Activated CD4-positive, alpha-beta T cell treated with anti-CD3 and anti-CD28 coated beads, Interleukin-2, Interleukin-4, amounts not matched to agents 100 ng/mL and 50 ng/mL, durations not matched to agents 16 hours and 8 hours (primary cell): ENCODE measurements at regions not wholly inside any gene's neighbourhood (a gene's known extent, or its start where the extent isn't known, plus 50 kb on each side); places are given as distances from the start of the nearest gene placed in this dataset.

Experiments
- DNase-seq: peaks from one replicate; pipeline ENCODE4 v3.0.0-alpha.2; 2020; ENCODE audit warnings: low spot score

DNA sequence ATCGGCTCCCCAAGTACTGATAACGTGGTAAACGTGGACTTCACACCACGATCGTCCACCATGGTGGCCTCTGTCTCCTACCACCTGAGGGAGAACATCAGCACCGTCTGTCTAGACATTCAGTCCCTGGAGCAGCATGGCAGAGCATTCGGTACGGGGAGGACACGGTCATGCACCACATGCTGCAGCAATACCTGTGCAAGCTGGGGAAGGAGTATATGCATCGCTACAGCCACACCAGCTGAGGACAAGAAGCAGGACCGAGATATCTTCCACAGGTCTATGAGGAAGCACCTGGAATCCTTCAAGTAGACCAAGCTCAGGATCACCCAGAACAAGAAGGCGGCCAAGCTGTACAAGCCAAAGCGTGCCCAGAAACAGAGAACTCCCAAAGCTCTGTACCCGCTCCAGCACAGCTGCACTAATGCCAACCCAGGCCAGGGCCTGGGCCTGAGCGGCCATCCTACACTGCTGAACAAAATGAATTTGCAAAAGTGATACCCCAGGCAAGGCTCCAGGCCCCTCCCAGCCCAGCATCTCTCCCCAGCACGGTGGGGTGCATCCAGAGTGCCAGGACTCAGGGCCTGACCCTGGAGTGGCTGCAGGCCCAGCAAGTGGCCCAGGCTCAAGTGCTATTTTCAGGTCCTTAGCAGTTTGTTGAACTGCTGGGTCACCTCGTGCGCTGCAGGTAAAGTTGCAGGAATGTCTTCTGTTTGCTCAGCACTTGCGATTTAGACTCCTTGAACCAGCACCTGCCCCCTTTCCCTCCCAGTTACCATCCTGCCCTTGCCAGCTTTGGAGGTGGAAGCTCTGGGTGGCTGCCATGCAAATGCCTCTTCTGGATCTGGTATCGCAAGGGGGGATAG is 119.3 kb upstream of the SERPIND1 start:
- DNase-seq: no peak

DNA sequence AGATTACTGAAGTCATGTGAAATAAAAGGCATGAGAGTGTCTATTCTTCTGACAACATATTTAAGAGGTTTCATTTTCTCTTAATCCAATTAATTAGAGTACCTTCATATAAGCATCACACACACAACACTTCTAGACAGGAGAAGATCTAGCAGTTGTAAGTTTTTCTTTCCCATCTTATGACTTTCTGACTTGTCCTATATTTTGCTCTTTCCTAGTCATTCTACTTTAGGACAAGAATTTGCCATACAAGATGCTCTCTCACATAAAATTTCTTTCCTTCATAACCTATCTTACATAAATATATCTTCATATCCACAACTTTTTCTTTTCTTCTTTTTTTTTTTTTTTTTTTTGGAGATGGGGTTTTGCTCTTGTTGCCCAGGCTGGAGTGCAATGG is 118.3 kb upstream of the SERPIND1 start:
- DNase-seq: no peak

DNA sequence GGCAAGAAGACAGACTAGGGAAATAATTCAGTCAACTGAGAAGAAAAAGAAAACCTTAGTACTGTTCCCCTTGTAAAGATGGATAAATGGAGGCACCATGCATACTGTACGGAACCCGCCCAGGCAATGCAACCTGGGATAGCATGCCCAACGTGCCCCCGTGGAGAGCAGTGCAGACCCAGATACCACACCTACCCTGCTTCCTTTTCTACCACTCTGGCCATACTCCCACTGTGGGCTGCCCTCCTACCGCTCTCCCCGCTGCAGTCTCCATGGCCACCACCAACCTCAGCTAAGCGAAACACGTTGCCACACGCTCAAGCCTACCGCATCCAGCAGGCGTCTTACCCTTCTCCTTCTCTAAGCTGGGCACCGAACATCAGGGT is 117.4 kb upstream of the SERPIND1 start:
- no peak for DNase-seq

DNA sequence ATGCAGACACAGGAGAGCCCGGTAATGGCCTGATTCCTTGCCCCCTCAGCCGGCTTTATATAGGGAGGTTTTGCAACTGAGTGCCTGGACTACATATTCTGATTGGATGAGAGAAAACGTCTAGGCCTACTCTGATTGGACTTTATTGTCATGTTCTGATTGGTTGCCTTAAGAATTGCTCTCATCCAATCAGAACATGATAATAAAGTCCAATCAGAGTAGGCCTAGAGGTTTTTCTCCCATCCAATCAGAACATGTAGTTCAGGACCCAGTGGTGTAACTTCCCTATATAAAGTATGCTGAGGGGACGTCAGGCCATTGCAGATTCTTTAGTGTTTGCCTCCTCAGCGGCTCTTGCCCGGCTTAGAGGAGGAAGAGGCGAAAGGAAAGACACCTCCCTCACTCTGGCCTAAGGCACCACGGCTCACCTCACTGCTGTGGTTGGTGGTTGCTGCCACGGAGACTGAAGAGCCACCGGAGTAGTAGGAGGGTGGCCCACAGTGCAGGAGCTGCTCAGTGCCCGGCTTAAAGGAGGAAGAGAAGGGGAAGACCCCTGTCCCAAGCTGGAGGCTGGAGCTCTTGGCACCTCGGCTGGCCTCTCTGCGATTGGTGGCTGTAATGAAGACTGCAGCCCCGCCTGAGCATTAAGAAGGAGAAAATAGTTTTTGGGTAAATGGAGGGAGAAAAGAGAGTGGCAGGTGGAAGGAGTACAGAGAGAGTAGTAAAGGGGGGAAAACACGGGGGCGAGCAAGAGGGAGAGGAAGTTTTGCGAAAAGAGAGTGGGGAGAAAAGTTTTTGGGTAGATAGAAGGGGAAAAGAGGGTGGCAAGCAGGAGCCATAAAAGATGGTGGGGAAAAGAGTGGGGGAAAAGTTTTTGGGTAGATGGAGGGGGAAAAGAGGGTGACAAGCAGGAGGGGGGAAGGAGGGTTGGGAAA is 116.7 kb upstream of the SERPIND1 start:
- no peak for DNase-seq
